Loucy (cell line): ENCODE measurements at regions not wholly inside any gene's neighbourhood (a gene's known extent, or its start where the extent isn't known, plus 50 kb on each side); places are given as distances from the start of the nearest gene placed in this dataset.

ENCODE experiments used
- EZH2phosphoT487 ChIP-seq: fragments of 200-600 bp; IDR thresholded peaks from 2 replicates; pipeline ENCODE4 v1.6.1; 2018; ENCODE audit warnings: antibody characterized with exemption, mild to moderate bottlenecking, moderate library complexity, borderline replicate concordance
- TF ChIP-seq, protein P1 (sequence below): fragments of 200-600 bp; sonication (generic); conservative IDR thresholded peaks from 2 replicates; pipeline ENCODE4 v1.5.1; 2014; ENCODE audit warnings: mild to moderate bottlenecking, antibody characterized with exemption, low read length

DNA sequence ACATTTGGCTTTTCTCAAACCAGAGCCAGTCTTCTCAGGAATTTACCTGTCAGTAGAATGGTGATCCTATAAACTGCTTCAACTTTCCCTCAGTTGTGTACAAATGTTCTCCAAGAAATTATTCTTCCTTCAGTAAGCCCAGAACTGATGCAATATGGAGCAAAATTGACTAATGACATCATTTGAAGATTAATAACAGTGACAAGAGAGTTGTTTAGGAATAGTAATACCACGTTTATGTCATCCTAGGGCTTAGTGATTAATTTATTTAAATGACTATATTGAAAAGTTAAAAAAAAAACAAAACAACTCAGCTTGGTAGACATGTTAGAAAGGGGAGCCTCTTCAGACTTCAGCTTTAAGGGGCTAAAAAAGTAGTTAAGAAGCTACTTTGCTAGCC is 933.2 kb downstream of the GATA3 start:
- TF ChIP-seq, protein P1, sequence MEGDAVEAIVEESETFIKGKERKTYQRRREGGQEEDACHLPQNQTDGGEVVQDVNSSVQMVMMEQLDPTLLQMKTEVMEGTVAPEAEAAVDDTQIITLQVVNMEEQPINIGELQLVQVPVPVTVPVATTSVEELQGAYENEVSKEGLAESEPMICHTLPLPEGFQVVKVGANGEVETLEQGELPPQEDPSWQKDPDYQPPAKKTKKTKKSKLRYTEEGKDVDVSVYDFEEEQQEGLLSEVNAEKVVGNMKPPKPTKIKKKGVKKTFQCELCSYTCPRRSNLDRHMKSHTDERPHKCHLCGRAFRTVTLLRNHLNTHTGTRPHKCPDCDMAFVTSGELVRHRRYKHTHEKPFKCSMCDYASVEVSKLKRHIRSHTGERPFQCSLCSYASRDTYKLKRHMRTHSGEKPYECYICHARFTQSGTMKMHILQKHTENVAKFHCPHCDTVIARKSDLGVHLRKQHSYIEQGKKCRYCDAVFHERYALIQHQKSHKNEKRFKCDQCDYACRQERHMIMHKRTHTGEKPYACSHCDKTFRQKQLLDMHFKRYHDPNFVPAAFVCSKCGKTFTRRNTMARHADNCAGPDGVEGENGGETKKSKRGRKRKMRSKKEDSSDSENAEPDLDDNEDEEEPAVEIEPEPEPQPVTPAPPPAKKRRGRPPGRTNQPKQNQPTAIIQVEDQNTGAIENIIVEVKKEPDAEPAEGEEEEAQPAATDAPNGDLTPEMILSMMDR = no peak
- TF ChIP-seq EZH2phosphoT487 = no peak
